H9 (cell line): ENCODE measurements at regions not wholly inside any gene's neighbourhood (a gene's known extent, or its start where the extent isn't known, plus 50 kb on each side); places are given as distances from the start of the nearest gene placed in this dataset.

Source experiments
- DNase-seq: peaks from one replicate; pipeline ENCODE4 v3.0.0-alpha.2; 2017
- H2AFZ ChIP-seq: one replicate; pipeline ENCODE4 v1.6.1; 2013; ENCODE audit warnings: mild to moderate bottlenecking, low read length, control low read depth, moderate library complexity
- H2AK5ac ChIP-seq: 2 replicates; pipeline ENCODE4 v1.6.1; 2013; ENCODE audit warnings: low read length, control low read depth, mixed read lengths; ENCODE audit not compliant: insufficient read length
- H2BK120ac ChIP-seq: one replicate; pipeline ENCODE4 v1.6.1; 2013; ENCODE audit warnings: low read depth, mild to moderate bottlenecking, low read length, control low read depth, inconsistent platforms; ENCODE audit not compliant: poor library complexity, severe bottlenecking
- H2BK12ac ChIP-seq: 2 replicates; pipeline ENCODE4 v1.6.1; 2013; ENCODE audit warnings: low read length, control low read depth, mixed read lengths, low read depth; ENCODE audit not compliant: insufficient read length
- H2BK15ac ChIP-seq: 2 replicates; pipeline ENCODE4 v1.6.1; 2013; ENCODE audit warnings: low read depth, low read length, control low read depth
- H2BK20ac ChIP-seq: one replicate; pipeline ENCODE4 v1.6.1; 2013; ENCODE audit warnings: low read depth, mild to moderate bottlenecking, low read length, control low read depth, inconsistent platforms; ENCODE audit not compliant: poor library complexity, severe bottlenecking
- H2BK5ac ChIP-seq: 2 replicates; pipeline ENCODE4 v1.6.1; 2013; ENCODE audit warnings: low read length, control low read depth, mixed read lengths; ENCODE audit not compliant: insufficient read length
- H3K14ac ChIP-seq: 2 replicates; pipeline ENCODE4 v1.6.1; 2013; ENCODE audit warnings: low read length, control low read depth; ENCODE audit not compliant: insufficient read depth
- H3K18ac ChIP-seq: 2 replicates; pipeline ENCODE4 v1.6.1; 2013; ENCODE audit warnings: low read depth, mild to moderate bottlenecking, mixed read lengths, low read length, control low read depth; ENCODE audit not compliant: insufficient read length
- H3K23ac ChIP-seq: 2 replicates; pipeline ENCODE4 v1.6.1; 2013; ENCODE audit warnings: low read length, control low read depth, mixed read lengths, low read depth; ENCODE audit not compliant: insufficient read length
- H3K23me2 ChIP-seq: 2 replicates; pipeline ENCODE4 v1.6.1; 2013; ENCODE audit warnings: low read depth, mild to moderate bottlenecking, mixed read lengths, low read length, control low read depth; ENCODE audit not compliant: insufficient read length, poor library complexity, severe bottlenecking
- H3K27ac ChIP-seq: 2 replicates; pipeline ENCODE4 v1.5.1; 2013; ENCODE audit warnings: low read length, control low read depth, mixed read lengths, low read depth; ENCODE audit not compliant: insufficient read length
- H3K27me3 ChIP-seq: 2 replicates; pipeline ENCODE4 v1.6.1; 2013; ENCODE audit warnings: low read length, control low read depth, inconsistent platforms; ENCODE audit not compliant: insufficient read depth
- H3K4ac ChIP-seq: 2 replicates; pipeline ENCODE4 v1.6.1; 2013; ENCODE audit warnings: low read depth, mild to moderate bottlenecking, control low read depth, inconsistent platforms, low read length, moderate library complexity
- H3K4me1 ChIP-seq: 2 replicates; pipeline ENCODE4 v1.6.1; 2013; ENCODE audit warnings: low read length, control low read depth, inconsistent platforms; ENCODE audit not compliant: insufficient read depth
- H3K4me2 ChIP-seq: 2 replicates; pipeline ENCODE4 v1.6.1; 2013; ENCODE audit warnings: low read length, control low read depth, mixed read lengths; ENCODE audit not compliant: insufficient read length, insufficient read depth
- H3K56ac ChIP-seq: 2 replicates; pipeline ENCODE4 v1.6.1; 2013; ENCODE audit warnings: low read depth, mild to moderate bottlenecking, mixed read lengths, low read length, control low read depth; ENCODE audit not compliant: insufficient read length
- H3K79me1 ChIP-seq: 2 replicates; pipeline ENCODE4 v1.6.1; 2013; ENCODE audit warnings: low read depth, mild to moderate bottlenecking, moderate library complexity, low read length, control low read depth, inconsistent platforms; ENCODE audit not compliant: insufficient read depth, poor library complexity, severe bottlenecking
- H3K79me2 ChIP-seq: 2 replicates; pipeline ENCODE4 v1.6.1; 2013; ENCODE audit warnings: low read length, control low read depth, inconsistent platforms; ENCODE audit not compliant: insufficient read depth
- H3K9ac ChIP-seq: 2 replicates; pipeline ENCODE4 v1.6.1; 2013; ENCODE audit warnings: low read length, control low read depth, mixed read lengths; ENCODE audit not compliant: insufficient read length; ENCODE audit errors: extremely low read depth
- H3K9me3 ChIP-seq: one replicate; pipeline ENCODE4 v1.6.1; 2013; ENCODE audit warnings: low read depth, low read length, inconsistent platforms; ENCODE audit not compliant: control insufficient read depth
- H3T11ph ChIP-seq: one replicate; pipeline ENCODE4 v1.6.1; 2013; ENCODE audit warnings: mild to moderate bottlenecking, low read length, control low read depth, inconsistent platforms
- H4K20me1 ChIP-seq: one replicate; pipeline ENCODE4 v1.6.1; 2013; ENCODE audit not compliant: control insufficient read depth, insufficient read length, insufficient read depth
- H4K5ac ChIP-seq: 2 replicates; pipeline ENCODE4 v1.6.1; 2013; ENCODE audit warnings: low read depth, mild to moderate bottlenecking, mixed read lengths, low read length, control low read depth; ENCODE audit not compliant: insufficient read length
- H4K8ac ChIP-seq: replicated peaks from 2 replicates; pipeline ENCODE4 v1.6.1; 2013; ENCODE audit warnings: low read length, control low read depth, mixed read lengths, low read depth; ENCODE audit not compliant: insufficient read length
- H4K91ac ChIP-seq: 2 replicates; pipeline ENCODE4 v1.6.1; 2013; ENCODE audit warnings: low read depth, mild to moderate bottlenecking, moderate library complexity, mixed read lengths, low read length, control low read depth; ENCODE audit not compliant: insufficient read length
- H3K27ac Mint-ChIP-seq, 3 experiments: 2 replicates in 2 of 3; 3 replicates in 1 of 3; pipeline ENCODE4 v1.8.0; 2020 to 2021; ENCODE audit warnings: mixed read lengths in 3 of 3, mild to moderate bottlenecking in 1 of 3, moderate library complexity in 1 of 3
- H3K27me3 Mint-ChIP-seq: 2 replicates; pipeline ENCODE4 v1.8.0; 2021; ENCODE audit warnings: low read depth, mild to moderate bottlenecking, moderate library complexity, mixed read lengths
- H3K36me3 Mint-ChIP-seq, 3 experiments: 2 replicates in 2 of 3; 3 replicates in 1 of 3; pipeline ENCODE4 v1.8.0; 2020 to 2021; ENCODE audit warnings: low read depth in 3 of 3, mixed read lengths in 3 of 3; ENCODE audit not compliant: insufficient read depth in 1 of 3
- H3K4me1 Mint-ChIP-seq, 2 experiments: 2 replicates each; pipeline ENCODE4 v1.8.0; 2020; ENCODE audit warnings: mixed read lengths in 2 of 2
- H3K4me3 Mint-ChIP-seq, 2 experiments: 2 replicates in 1 of 2; 3 replicates in 1 of 2; pipeline ENCODE4 v1.8.0; 2020 to 2021; ENCODE audit warnings: mild to moderate bottlenecking in 2 of 2, mixed read lengths in 2 of 2, moderate library complexity in 1 of 2
- H3K9me3 Mint-ChIP-seq, 2 experiments: 2 replicates in 1 of 2; 3 replicates in 1 of 2; pipeline ENCODE4 v1.8.0; 2020; ENCODE audit warnings: mild to moderate bottlenecking in 2 of 2, mixed read lengths in 2 of 2, moderate library complexity in 1 of 2
- WGBS: extraction: QIAGEN DNeasy Blood & Tissue Kit; methylation state at CpG from one replicate; pipeline ENCODE4 v1.1.7; 2013; ENCODE audit warnings: missing lambda C conversion rate, low lambda C conversion rate, mixed read lengths; ENCODE audit not compliant: insufficient read length; ENCODE audit errors: extremely low coverage; 5-methylcytosine and 5-hydroxymethylcytosine counted together
- TF ChIP-seq, protein P1 (sequence below): fragments of 200-600 bp; sonication (generic); conservative IDR thresholded peaks from 3 replicates; pipeline ENCODE4 v1.8.0; 2021; ENCODE audit warnings: antibody characterized with exemption, mild to moderate bottlenecking

DNA sequence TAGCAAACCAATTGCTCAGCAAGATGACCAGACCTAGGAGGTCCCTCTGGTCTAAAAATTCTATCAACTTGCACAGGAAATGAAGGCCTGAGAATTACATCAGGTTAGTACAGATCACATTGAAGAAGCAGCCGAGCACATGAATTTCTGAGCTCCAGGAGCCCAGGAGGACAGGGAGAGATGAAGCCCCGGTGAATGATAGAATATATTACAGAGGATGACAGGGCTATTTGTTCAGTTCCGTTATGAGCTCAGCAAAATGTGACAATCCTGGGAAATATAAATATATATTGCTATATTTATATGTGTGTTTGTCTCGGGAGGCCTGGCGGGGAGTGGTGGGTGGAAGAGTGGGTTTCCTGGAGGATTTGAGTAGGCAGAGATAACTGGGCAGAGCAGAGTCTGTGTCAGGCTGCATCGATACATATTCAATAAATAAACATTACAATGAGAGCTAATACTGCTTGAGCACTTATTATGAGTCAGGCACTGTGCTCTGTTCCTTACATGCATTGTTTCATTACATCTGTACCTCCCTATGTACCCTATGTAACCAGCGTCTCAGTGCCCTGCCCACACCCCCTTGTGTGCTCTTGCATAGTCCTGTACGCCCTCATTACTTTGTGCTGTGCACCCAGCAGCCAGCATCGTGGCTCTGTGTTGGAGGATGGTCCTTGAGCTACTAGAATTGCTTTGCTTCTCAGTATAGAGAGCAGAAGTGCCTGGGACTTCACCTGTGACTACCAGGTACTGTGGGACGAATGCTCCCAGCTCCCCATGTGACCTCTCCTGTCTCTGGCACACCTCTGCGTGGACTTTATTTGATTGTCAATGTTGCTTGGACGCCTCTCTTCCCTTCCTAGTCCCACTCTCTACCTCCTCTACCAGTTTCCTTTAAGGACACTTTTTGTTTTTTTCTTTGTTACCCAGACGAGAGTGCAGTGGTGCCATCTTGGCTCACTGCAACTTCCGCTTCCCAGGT, 58.1 kb upstream of the KLF9 start:
- Histone ChIP-seq H2BK15ac (no peak overlapping the region), H3K9ac (no peak overlapping the region), H3K4me1 (no peaks in the 10 kb centered on the region), H4K20me1 (no peaks in the 10 kb centered on the region), H3K23me2 (no peaks in the 10 kb centered on the region), H2BK120ac (no peak overlapping the region), H4K8ac (no peak overlapping the region), H3K79me2 (no peaks in the 10 kb centered on the region), H3K4me2 (no peak overlapping the region), H4K5ac (no peak overlapping the region), H3K27ac (no peak overlapping the region), H3K56ac (no peak overlapping the region), H2BK5ac (no peak overlapping the region), H4K91ac (no peak overlapping the region), H3K23ac (no peak overlapping the region), H2BK20ac (no peak overlapping the region), H3K4ac (no peak overlapping the region), H2AFZ (no peak overlapping the region), H3K14ac (no peak overlapping the region; the same call in 1 of the 2 replicates), H2AK5ac (no peak overlapping the region), H3T11ph (no peak overlapping the region), H3K27me3 (no peaks in the 10 kb centered on the region), H2BK12ac (no peak overlapping the region), H3K9me3 (no peaks in the 10 kb centered on the region), H3K79me1 (no peaks in the 10 kb centered on the region), H3K18ac (no peak overlapping the region)
- peaks cover 9 to 14% of the 10 kb centered on the region in 2 experiments for H3K4me1 Mint-ChIP-seq
- TF ChIP-seq, protein P1, sequence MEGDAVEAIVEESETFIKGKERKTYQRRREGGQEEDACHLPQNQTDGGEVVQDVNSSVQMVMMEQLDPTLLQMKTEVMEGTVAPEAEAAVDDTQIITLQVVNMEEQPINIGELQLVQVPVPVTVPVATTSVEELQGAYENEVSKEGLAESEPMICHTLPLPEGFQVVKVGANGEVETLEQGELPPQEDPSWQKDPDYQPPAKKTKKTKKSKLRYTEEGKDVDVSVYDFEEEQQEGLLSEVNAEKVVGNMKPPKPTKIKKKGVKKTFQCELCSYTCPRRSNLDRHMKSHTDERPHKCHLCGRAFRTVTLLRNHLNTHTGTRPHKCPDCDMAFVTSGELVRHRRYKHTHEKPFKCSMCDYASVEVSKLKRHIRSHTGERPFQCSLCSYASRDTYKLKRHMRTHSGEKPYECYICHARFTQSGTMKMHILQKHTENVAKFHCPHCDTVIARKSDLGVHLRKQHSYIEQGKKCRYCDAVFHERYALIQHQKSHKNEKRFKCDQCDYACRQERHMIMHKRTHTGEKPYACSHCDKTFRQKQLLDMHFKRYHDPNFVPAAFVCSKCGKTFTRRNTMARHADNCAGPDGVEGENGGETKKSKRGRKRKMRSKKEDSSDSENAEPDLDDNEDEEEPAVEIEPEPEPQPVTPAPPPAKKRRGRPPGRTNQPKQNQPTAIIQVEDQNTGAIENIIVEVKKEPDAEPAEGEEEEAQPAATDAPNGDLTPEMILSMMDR, result no peak
- no peaks in the 10 kb centered on the region for H3K9me3 Mint-ChIP-seq
- H3K27me3 Mint-ChIP-seq, result peaks cover 9% of the 10 kb centered on the region
- H3K36me3 Mint-ChIP-seq, result peaks cover 0 to 2% (median 0%) of the 10 kb centered on the region in 3 experiments; a peak in 1 of 7 replicates
- no peak for DNase-seq
- no CpG with 5 or more reads among the region's 14 CpGs for WGBS
- 0 out of 7 replicates have a peak overlapping the region, but pooled peaks of 1 of the 3 experiments have one; percentile 9 for H3K27ac Mint-ChIP-seq
- H3K4me3 Mint-ChIP-seq, result no peak overlapping the region
